RKO (cell line): ENCODE measurements at regions not wholly inside any gene's neighbourhood (a gene's known extent, or its start where the extent isn't known, plus 50 kb on each side); places are given as distances from the start of the nearest gene placed in this dataset.
"Not testable (repeated sequence)": the region's sequence is repeated elsewhere in the genome, so short reads cannot be mapped to it uniquely, and the experiment has no call there.

Experiments
- DNase-seq: peaks from one replicate; pipeline ENCODE4 v3.0.0-alpha.2; 2016; ENCODE audit warnings: low spot score

DNA sequence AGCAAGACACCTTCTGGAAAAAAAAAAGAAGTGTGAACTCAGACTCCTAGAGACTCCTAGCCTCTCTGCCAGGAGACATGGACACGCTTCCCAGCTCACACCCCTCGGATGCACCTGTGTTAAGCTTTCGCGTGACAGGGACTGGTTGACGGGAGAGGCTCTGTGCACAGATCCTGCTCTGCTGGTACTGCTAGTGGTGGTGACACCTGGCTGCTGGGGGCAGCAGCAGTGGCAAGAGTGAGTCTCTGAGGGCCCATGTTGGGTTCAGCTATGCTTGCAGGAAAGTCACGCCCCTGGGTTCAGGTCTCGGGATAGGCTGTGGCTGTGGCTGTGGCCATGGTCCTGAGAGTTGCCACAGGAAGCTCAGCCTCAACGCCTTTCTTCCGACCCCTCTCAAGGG is 81.1 kb downstream of the XRCC2 start:
- DNase-seq: no peak

DNA sequence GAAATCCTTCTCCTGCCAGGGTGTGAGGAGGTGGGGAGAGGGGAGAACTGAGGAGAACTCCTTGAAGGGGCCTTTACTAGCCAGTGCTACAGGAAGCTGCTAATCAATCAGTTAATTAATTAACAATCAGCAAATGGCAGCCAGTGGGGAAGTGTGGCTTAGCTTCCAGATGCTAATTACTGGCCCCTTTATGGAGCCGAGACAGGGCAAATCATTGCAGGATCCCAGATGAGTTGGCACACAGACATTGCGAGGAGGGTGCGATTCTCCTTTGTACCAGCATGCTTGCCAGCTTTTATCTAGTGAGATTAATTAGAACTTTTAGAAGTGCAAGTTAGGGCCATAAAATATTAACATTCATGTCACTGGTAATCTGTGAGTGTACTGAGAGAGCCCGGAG is 84.0 kb downstream of the XRCC2 start:
- DNase-seq: no peak

DNA sequence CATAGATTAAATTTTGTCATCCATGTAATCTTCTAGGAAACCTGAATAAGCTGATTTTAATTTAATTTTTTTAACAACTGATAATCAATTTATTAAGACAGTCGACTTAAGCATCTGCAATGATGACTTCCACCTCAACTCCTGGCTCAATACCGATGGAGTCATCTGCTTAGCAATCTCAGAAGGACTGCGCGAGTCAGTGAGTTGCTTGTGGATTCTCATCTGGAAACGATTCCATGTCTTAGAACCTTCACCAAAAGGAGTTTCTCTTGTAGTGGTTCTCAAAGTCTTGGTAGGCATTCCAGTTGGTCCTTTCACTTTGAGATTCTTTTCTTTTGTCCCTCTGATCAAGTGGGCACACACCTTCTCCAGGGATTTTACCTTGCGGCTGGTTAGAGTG is 85.5 kb downstream of the XRCC2 start:
- DNase-seq: no peak

DNA sequence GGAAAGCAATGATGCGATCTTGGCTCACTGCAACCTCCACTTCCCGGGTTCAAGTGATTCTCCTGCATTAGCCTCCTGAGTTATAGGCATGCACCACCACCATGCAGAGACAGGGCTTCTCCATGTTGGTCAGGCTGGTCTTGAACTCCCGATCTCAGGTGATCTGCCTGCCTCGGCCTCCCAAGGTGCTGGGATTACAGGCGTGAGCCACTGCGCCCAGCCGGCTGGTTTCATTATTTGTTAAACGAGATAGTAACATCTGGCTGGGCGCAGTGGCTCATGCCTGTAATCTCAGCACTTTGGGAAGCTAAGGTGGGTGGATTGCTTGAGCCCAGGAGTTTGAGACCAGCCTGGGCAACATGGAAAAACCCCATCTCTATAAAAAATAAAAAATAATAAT is 86.1 kb downstream of the XRCC2 start:
- not testable (repeated sequence) for DNase-seq

DNA sequence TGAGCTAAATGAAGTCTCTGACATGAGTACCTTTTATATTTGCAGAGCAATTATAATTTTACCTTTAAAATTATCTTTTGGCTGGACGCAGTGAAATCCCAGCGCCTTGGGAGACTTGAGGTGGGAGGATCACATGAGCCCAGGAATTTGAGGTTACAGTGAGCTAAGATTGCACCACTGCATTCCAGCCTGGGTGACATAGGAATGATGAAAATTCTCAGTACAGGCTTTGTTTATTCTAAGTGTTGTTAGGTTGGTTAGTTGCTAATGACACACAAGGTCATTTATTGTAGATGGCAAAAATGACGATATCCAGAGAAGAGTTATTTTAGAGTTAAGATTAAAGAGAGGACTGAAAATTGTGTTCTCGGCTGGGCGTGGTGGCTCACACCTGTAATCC is 87.6 kb downstream of the XRCC2 start:
- peak; percentile 33 for DNase-seq

DNA sequence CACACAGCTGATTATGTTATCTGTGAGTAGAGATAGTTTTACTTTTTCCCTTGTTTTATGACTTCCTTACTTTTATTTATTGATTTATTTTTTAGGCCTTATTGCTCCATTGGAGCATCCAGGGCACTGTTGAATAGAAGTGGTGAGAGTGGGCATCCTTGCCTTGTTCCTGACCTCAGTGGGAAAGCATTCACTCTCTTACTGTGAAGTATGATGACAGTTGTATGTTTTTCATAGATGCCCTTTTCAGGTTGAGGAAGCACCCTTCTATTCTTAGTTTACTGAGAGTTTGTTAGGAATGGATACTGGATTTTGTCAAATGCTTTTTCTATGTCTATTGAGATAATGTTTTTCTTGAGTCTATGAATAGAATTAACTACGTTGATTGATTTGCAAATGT is 88.6 kb downstream of the XRCC2 start:
- no peak for DNase-seq

DNA sequence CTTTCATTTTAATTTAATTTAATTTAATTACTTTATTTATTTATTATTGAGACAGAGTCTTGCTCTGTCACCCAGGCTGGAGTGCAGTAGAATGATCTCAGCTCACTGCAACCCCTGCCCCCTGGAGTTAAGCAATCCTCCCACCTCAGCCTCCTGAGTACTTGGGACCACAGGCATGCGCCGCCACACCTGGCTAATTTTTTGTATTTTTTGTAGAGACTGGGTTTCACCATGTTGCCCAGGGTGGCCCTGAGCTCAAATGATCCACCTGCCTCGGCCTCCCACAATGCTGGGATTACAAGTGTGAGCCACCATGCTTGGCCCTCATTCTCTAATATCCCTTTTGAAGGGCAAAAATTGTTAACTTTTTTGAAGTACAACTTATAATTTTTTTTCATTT is 92.9 kb downstream of the XRCC2 start:
- no peak for DNase-seq

DNA sequence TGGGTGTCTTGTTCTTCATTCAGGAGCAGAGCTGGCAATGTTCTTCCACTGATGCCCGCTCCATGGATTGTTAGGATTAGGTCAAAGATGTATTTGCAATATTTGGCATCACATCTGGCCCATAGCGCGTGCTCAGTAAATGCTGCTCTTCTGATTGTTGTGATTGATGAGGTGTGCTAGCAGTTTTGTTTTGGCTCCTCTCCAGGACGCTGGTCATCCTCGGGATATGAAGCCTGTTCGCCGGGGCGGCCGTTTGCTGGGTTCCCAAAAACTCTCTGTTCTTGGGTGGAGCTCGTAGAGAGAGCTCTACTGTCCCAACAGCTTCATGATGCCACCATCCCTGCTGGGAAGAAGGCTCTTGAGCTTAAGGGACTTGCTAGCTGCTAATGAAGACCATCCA is 96.9 kb downstream of the XRCC2 start:
- no peak for DNase-seq

DNA sequence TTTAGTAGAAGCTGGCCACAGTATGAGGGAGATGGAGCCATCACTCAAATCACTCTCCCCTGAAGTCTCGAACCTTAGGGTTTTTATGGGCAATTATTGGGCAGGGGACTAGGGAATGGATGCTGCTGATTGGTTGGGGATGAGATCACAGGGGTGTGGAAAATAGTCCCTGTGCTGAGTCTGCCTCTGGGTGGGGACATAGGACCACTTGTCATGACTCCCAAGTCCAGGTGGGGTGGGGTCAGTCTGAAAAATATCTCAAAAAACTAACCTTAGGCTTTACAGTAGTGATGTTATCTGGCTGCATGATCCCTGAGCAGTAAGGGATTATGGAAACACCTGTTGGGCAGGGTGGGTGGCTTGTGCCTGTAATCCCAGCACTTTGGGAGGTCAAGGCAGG is 98.6 kb downstream of the XRCC2 start:
- DNase-seq: no peak

DNA sequence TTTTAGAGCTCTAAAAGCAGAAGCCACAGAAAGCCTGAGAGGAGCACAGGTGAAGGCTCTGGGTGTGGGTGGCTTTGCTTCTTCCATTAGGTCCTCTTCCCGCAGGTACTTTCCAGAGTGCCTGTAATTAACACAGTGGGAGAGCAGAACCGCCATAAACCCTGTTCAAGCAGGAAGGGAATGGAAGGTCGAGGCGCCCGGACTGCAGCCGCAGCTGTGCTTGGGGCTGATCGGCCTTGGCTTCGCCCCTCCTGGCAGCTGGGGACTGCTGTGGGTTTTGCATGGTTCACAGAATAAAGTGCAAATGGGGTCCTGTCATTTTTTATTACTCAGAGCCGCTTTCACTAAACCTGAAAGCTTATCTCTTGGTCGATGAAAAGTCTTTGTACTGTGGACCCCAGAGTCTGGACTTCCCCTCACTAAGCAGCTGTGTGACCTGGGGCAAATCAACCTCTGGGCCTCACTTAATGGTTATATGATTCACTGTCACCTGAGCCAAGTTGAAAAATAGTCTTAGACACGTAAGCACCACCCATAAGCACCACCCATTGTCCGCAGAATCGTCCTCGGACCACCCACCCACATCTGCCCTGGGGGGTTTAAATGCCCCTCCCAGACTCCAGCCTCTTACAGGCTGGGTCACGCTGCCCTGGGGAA is 100.9 kb downstream of the XRCC2 start:
- no peak for DNase-seq

DNA sequence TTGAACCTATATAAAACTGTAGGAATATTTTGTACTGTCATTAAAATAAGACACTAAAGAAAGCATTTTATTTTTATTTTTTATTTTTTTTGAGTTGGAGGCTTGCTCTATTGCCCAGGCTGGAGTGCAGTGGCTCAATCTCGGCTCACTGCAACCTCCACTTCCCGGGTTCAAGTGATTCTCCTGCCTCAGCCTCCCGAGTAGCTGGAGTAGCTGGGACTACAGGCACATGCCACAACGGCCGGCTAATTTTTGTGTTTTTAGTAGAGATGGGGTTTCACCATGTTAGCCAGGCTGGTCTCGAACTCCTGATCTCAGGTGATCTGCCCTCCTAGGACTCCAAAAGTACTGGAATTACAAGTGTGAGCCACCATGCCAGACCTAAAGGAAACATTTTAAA is 102.8 kb downstream of the XRCC2 start:
- DNase-seq: not testable (repeated sequence)

DNA sequence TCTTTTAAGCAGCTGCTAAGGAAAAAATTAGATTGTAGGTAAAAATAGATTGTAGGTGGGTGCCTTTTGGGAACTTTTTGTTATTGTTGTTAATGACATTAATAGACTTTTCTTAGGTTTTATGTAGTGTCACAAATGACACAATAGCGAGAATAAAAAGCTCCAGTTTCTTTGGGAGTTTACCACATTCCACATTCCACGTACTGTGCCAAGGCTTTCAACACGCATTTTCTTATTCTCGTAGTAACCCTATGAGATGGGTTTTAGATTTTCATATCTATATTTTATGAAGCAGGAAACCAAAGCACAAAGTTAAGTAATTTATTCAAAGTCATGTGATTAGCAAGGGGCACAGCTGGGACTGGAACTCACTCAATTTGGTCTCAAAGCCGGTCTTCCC is 103.8 kb downstream of the XRCC2 start:
- no peak for DNase-seq

DNA sequence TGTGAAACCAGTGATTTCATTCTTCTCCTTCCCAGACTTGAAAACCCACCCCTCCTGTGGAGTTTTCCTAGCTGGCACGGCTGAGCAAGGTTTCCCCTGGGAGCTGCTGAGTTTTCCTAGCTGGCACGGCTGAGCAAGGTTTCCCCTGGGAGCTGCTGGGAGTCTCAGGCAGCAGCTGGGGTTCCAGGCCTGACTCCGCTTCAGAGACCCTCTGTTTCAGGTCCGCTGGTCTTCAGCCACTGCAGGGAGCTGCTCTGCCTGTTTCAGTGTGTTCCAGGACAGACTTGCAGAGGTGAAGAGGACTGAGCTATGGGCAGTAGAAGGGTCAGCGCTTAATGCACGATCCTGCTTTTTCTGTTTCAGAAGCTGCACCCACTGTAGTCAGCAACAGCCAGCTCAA is 104.9 kb downstream of the XRCC2 start:
- no peak for DNase-seq

DNA sequence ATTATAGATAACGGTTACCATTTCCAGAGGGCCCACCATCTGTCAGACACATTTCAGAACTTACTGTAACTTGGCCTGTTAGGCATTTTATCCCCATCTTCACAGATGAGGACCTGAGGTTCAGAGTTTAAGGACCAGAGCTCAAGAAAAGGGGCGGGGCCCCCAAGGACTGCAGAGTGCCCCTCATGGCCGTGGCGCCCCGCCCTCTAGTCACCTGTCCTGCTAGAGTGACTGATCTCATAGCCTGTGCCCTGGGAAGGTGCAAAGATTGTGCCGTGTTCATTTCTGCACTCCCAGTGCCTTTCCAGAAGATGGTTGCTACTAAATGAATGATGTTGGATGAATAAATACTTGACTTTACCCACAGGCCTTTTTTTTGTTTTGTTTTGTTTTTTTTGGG is 107.0 kb downstream of the XRCC2 start:
- no peak for DNase-seq

DNA sequence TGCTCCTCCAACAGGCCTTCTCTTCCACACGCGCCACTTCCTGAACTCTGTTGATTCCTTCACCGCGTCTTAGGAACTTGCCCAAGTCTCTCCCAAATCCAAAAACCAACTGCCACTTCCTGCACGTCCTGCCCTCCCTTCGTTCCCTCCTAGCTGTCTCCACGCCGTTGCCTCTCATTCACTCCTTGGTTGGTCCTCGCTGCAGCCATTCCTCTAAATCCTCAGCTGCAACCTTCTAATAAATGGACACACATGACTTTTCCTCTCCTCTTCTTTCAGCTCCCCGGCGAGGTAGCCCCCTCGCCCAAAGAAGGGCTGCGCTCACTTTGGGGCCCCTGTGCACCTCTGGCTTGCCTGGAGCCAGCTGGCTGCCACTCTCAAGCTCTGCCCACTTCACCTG is 110.2 kb downstream of the XRCC2 start:
- DNase-seq: no peak

DNA sequence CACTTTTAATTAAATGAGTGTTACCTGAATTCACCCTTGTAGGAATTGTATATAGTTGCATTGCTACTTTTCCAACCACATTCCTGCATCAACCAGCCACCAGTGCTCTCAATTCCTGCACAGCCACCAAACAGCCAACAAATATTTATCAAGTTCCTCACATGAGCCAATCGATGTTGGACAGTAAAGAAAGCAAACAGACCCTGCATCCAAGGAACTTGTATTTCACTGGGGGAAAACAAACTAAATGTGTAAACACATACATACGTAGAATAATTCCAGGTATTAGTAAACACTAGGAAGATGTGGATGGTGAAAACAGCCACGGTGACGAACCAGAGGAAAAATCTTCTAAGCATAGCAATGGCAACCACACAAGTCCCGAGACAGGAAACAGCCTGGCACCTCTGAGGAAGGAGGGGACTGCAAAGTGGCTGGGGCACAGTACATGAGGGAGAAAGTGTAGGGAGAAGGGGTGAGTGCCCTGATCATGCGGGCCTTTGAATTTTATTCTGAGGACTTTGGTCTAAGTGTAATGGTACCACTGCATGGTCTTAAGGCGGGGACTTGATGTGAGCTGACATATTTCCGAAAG is 111.2 kb downstream of the XRCC2 start:
- no peak for DNase-seq

DNA sequence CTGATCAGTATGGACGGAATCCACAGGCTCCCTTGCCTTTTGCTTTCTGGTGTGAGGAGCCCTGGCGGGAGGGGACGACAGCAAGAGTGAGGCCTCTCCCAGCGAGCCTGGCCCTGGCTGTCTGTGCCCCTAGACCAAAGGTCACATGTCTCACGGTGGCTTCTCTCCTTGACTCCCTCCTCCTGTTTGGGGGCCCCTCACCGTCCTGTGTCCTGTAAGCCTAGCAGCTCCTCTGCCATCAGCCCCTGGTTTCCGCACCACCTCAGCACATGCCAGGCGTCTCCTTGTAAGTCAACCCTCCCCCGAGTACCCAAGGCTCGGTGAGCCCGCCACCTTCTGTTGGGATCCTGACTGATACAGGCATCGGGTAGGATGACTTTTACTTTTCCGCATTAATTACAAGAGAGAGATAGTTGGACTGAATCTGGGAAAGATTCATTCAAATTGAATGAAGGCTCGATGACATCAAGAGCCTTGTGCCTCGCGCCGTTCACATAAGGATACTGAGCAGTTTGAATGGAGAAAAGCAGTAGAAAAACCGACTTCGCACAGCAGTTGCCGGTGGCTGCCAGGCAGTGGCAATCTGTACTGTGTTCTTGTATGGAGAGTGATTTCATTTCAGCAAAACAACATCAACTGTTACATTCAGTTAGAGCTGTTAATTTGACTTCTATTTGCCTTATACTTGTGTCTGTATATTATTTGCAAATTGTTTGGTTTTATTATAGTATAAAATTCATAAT is 119.8 kb downstream of the XRCC2 start:
- DNase-seq: no peak

DNA sequence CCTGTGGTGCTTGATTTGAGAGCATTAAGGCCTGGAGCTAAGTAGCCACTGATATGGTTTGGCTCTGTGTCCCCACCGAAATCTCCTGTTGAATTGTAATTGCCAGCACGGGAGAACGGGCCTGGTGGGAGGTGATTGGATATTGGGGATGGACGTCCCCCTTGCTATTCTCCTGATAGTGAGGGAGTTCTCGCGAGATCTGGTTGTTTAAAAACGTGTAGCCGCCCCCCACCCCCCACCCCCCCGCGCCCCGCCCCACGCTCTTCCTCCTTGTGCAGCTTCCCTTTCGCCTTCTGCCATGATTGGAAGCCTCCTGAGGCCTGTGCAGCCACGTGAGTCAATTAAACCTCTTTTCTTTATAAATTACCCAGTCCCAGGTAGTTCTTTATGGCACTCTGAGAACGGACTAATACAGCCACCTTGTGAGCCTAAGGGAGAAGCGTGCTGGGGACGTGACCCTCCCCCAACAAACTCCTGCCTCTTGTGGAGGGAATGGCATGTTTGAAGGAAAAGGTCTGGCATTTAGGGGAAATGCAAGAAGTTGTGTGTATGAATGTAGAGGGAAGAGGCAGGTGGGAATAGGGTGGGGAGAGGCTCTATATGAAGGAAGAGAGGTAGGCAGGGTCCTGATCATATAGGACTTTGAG is 118.0 kb upstream of the KMT2C start:
- no peak for DNase-seq

DNA sequence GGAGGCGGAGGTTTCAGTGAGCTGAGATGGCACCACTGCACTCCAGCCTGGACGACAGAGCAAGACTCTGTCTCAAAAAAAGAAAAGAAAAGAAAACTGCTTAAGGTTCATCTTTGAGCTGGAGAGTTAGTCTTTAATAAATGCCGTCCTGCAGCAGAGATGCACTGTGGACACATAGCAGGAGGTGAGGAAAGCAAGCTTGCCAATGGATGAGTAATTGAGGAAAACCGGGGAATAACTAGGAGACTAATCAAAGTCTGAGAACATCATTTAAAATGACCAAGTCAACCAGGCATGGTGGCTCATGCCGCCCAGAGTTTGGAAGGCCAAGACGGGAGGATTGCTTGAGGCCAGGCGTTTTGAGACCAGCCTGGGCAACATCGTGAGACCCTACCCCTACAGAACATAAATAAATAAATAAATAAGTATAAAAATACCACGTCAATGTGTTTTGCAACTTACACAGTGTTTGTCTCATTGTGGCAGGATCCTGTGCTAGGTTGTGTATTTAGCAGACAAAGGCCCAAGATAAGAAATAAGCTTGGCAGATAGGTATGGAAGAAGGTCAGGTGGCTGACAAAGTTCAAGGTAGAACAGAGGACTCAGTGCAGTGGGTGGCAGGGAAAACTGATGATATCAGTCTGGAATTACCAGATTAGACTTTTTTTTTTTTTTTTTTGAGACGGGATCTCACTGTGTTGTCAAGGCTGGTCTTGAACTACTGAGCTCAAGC is 115.7 kb upstream of the KMT2C start:
- no peak for DNase-seq

DNA sequence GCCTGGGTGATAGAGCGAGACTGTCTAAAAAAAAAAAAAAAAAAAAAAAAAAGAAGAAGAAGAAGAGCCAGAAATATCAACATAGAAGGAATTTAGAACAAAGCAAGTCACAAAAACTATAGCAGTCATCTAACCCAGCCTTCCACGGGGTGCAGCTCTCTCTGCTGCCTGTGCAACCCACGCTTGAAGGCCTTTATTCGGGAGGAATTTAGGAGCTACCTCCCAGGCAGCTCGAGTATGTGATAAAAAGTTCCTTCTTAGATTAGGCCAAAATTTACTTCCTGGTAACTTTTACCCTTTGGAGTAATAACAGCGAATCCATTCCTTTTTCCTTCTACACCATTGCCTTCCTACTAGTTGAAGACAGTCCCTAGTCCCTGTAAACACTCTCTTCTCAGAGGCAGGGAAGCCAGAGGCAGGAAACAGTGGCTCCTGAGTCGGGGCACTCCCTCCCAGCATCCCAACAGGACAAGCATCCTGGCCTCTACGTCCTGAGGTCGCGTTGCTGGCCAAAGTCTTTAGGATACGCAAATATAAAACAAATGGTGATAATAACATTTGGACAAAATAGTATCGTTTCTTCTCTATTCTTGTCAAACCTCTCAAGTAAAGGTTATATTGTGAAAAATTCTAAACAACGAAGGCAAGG is 109.3 kb upstream of the KMT2C start:
- no peak for DNase-seq

DNA sequence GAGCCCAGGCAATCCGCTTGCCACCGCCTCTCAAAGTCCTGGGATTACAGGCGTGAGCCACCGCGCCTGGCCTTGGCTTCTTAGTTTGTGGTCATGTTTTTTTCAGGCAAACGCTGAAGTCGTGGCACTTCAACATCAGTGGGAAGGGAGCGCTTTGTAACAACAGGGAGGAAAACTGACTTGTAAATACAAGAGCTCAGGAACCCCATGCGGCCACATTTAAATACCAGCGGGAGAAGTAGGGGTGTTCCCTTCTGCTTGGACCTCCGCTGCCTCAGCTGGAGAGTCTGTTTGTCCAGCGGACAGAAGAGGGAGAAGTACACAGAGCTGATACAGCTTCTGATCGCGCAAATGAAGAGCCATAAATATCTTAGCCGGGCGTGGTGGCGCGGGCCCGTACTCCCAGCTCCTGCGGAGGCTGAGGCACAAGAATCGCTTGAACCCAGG is 108.7 kb upstream of the KMT2C start:
- DNase-seq: no peak

DNA sequence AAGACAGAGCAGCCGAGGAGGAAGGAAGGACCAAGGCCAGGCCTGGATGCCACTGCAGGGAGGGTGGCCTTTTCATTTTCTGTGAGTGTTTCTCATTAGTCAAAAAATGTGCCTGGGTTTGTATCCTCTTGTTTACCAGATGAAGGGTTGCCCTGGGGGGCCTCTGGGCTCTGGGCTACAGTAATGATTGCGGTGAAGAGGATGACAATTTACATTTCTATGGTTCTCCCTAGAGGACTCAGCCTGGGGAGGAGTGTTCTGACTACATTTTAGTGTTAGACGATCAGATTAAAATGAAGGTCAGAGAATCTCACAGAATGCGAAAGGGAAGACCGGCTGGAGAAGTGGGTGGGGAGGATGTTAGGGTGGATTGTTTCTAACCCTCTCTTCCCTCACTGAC is 108.0 kb upstream of the KMT2C start:
- no peak for DNase-seq
